NCI-H1694 (cell line): ENCODE measurements at regions not wholly inside any gene's neighbourhood (a gene's known extent, or its start where the extent isn't known, plus 50 kb on each side); places are given as distances from the start of the nearest gene placed in this dataset.
A peak's percentile ranks its signal among the peaks of the same experiment; 100 is the strongest.

ENCODE experiments used
- DNase-seq: peaks from one replicate; lab custom pipeline; 2025; lab: John Stamatoyannopoulos, UW

DNA sequence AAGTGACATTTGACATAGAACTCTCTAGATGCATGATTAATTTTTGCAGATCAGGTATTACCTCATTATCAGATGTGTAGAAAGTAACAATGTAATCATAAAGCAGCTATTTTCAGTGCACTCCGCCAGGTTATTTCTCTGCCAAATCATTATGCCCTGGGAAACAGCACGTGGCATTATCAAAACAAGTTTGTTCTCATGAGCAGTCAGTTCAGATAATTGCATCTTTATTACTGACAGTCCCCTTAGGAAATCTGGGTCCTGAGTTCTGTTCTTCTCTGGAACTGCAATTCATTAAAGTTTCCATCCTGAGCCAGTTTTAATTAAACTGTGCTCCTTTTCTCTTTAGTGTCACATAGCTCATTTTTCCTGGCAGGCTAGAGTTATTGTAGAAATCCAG, 94.7 kb upstream of the KRR1 start:
- DNase-seq = no peak

DNA sequence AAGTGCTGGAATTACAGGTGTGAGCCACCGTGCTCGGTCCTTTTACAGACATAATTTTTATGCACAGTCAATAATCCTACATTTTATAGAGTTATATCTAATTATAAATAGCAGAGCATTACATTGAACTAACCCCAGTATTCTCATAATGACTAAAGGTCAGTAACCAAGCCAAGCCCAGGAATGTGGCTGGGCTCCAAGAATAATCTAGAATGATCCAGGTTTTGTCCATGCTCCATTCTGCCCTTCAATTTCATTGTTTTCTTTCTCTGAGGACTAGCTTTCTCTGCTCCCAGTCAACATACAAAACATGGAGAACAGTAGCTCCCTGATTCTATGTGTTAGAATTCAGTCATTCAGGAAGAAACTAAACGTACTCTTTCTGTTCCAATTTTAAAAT, 92.1 kb upstream of the KRR1 start:
- DNase-seq = no peak

DNA sequence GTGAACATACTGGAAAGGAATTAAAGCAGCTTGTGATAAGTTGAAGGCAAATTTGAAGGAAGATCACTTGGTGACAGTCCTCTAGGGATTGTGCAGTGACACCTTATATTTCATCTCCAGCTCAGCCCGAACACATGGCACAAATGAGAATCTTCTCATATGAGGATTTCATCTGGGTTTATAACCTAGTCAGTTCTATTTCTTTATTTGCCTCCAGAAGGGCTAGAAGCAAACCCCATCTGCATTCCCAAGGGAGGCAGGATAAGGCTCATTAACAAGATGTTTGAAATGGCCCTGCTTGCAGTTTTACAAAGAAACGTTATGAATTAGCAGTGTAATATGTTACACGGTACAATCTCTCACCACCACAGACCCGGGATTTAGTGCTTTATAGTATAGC, 90.7 kb upstream of the KRR1 start:
- no peak for DNase-seq

DNA sequence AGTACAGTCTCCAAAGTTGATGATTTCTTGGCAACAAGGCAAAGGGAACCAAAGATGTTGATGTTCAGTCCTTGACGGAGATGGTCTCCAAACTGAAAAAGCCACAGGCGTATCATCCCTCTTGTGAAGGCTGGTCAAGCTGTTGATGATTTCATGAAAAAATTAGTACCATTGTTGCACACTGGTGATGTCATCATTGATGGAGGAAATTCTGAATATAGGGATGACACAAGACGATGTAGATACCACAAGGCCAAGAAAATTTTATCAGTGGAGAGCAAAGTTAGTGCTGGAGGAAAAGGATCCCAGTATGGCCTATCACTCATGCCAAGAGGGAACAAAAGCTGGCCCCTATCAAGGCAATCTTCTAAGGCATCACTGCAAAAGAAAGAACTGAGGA, 88.7 kb upstream of the KRR1 start:
- DNase-seq = no peak

DNA sequence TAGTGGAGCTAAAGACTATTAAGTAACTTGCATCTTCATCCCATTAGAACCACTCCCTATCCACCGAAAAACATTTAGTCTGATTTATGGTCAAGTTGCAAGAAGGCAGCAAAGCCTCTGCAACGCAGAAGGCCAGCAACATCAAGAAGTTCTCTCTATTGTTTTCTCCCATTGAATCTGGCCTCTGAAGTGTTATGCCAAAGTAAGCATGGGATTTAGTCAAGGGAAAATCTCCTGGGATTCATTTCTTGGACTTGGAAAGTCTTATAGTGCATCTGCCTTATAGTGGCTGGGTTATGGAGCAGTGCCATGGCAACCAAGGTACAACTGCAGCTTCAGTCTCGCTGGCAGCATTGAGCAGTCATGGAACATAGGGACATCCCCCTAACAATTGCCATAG, 87.7 kb upstream of the KRR1 start:
- DNase-seq = no peak

DNA sequence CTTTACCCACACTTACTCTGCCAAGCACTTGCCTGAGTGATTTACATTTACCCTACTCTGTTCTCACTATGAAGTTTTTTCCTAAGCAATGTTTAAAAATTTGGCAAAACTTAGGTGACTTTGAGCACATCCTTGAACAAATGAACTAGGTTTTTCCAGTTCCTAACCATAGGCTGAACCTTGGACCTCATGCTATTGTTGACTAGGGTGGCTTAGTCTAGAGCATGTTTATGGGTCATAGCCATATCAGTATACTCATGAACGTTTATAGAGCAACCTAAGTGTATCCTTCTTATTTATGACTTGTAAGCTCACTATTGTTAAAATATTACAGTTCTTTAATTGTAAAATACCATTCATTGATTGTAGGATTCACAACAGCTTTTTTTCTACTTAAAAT, 85.0 kb upstream of the KRR1 start:
- DNase-seq = no peak

DNA sequence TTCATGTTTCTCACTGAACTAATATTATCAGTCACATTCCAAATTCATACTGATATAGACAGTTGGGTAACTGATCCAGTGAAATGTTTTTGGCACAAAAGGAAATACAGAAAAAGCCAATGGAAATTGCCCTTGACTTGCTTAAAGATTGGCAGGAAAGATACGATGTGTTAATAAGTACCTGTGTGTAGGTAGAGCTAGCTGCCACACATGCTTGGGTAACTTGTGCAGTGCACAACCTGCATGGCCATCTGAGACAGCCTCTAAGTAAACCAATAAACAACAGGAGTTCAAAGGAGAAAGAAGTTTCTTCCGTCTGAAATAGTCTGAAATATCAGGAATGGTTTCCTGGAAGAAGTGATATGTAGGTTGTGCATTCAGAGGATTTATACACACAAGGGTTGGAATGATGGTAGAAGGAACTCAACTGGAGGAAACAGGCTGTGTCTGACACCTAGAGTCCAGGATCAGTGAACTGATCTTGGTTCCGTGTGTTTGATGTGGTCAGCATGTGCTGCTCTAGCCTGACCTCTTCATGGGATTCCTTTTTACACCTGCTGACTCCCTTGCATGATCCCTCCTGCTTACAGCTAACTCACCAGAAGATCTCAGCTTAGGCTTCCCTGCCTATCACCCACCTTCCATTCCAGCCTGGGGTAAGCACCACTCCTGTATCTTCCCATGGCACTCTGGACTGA, 81.4 kb upstream of the KRR1 start:
- DNase-seq = no peak

DNA sequence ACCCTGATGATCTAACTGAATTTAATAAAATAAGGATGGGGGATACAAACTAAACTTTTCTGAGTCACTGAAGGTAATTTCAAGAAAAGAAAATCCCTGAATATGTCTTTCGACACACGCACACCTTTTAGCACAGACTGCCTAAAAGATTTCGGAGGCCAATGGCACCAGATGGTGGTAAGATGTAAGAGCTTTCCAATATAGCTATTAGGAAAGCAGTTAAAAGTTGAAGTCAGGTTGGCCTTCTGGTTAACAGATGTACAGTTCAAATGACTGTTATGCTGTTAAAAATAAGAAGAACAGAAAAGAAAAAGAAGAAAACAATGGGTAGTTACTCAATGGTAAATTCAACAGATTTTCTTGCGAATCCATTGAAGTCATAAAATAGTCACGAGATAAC, 80.7 kb upstream of the KRR1 start:
- DNase-seq = peak; percentile 66

DNA sequence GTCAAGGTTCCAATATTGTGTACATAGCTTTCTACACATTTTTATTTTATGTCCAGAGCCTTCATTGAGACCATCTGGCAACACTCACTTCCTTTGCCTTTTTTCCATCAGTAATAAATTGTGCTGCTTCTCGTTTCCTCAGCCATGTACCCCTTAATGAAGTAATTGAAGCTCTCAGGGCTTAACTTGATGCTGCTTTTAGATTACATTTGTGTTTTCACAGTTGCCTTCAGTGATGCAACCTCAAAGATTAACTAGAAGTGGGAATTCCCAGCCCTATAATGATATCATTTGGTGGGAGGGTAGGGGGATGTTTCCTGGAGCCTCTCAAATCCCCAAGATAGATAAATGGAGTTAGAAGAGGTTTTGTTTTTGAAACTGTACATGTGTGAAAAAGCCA, 80.2 kb upstream of the KRR1 start:
- peak; percentile 54 for DNase-seq

DNA sequence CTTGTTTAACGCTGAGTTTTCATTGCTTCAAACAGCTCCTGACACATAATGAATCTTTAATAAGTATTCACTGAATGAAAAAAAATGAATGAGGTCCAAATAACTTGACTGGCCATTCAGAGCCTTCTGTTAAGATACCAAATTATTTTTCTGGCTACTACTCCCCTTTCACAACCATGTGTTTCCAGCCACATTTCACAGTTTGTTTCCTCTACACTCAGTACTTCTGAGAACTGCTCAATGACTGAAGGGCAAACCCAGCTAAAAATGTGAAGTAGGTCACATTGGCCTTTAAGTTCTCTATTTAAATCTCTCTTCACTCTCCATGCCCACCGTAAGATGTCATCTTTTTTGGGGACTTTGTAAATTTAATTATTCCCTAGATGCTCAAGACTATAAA, 78.4 kb upstream of the KRR1 start:
- DNase-seq = no peak

DNA sequence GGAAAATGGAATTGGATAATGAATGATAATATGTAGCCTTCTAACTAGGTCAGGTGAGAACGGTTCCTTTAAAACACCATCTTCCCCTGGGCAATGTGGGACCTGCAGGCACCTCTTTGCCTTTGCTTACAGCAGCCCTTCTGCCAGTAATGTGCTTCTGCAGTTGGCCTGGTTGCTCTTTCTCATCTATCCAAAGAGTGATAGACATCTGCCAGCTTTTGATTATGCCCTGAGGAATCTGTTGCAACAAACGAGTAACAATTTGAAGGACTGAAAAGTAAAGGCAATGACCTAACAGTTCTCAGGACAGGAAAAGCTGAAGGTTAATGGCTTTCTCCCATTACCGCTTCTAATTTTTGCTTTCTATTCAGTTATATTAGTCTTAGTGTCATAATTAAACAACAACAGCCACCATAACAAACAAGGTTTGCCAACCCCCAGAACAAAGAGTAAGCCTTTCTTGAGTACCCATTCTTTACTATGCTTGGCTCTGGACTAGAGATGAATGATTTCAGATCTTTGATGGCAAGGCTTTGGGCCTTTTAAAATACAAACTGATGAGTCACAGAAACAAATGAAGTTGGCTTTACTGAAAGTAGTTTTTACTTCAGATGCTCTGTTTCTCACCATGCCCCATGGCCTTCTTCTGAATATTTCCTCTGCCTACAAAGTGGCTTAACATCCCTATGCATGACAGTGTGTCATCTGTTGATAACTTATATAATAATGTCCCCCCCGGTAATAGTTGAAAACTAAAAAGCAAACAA, 76.1 kb upstream of the KRR1 start:
- DNase-seq = no peak

DNA sequence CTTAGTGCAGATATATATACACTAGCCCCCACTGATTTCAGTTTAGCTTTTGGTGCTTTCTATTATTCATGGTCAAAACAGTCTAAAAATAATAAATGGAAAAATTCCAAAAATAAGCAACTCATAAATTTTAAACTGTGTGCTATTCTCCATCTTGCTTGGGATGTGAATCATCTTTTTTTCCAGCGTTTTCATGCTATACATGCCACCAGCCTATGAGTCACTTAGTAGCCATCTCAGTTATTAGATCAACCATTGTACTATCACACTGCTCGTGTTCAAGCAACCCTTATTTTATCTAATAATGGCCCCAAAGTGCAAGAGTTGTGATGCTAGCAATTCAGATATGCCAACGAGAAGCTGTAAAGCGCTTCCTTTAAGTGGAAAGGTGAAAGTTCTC, 73.9 kb upstream of the KRR1 start:
- DNase-seq = no peak

DNA sequence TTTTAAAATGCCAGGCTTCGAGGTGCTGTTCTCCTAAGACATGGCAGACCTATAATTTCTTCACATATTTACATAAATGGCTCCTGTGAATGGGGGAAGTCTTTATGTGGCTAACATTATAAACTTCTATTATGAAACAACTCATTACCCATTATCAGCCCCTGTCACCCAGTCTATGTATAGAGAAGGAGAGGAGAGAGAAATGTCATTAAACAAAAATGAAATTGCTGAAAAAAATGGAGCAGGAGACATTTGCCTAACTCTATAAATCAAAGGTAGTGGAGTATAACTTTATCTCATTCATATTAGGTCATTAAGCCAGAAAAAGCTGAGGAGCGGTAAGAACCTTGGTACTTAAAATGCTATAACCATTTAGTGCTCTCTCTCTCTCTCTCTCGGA, 71.9 kb upstream of the KRR1 start:
- no peak for DNase-seq

DNA sequence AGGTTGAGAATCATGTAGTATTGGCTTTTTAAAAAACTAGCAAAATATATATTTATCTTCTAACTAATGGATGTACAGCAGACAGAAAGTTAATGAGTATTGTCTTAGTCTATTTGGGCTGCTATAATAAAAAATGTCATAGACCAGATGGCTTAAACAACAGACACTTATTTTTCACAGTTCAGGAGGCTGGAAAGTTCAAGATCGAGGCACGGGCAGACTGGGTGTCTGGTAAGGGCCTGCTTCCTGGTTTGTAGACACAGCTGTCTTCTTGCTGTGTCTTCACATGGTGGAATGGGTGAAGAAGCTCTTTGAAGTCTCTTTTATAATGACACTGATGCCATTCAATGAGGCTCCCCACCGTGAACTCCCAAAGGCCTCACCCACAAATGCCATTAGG, 70.1 kb upstream of the KRR1 start:
- DNase-seq = no peak

DNA sequence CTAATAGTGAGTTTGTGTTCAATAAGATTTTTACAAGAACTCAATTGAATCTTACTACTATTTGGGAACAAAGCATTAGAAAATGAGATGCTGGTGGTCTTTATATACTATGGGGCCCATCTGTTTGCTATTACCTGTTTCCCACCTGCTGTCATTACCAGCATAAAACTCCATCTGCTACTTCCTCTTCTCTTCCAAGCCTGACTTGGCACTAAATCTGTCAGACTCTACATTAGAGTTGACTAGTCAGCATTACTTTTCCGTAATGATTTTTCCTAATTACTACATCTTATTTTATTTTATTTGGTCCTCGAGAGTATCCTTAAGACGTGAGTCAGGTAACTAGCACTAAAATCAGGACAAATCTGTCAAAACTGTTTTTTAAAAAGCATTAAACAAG, 68.1 kb upstream of the KRR1 start:
- DNase-seq = peak; percentile 49

DNA sequence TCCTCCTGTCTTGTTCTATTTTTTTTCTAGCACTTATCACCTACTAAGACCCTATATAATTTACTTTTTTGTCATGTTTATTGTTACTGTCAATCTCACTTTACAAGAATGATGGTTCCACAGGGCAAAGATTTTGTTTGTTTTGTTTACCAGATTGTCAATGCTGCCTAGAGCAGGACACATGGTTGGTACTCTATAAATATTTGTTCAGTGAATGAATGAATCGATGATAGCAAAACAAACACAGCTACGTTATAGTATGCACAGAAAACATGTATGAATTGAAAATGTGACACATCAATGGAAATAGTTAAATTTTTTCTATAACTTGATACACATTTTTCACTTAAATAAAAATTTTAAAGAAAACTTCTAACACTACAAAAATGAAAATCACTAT, 67.1 kb upstream of the KRR1 start:
- DNase-seq = no peak

DNA sequence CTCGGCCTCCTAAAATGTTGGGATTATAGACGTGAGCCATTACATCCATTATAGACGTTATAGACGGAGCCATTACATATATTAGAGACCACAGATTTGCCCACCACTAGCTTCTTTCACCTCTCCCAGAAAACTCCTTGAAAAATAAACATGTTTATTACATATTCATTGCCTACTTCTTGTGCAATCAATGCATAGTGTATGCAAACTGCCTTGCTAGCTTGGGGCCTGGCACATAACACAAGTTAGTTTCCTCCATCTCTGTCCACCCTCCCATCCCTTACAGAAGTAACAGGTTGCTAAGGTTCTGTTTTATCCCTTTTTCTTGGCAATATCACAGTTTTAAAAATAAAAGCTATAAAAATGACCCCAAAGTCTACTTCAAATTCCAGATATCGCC, 66.4 kb upstream of the KRR1 start:
- no peak for DNase-seq

DNA sequence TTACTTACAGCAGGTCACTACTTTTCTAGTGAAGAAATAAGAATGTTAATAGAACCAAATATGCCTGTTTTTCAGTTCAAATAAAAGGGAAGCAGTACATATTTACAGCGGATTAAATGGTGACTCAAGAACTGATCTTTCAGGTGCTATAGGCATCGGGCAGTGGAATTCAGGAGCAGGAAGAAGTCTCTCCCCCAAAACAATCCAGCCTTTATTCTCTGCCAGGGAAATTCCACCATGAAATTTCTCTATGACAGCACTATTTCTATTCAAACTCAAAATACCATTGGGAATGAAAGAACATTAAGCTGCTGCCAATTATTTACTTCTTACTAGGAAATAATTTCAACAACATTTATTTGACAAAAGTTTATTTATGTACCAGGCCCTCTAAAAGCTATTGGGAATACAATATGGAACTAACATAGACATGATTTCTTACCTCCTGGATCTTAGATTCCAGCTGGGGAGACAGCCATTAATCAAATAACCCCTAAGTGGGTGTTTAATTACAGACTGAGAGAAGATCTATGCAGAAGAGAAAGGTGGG, 60.3 kb upstream of the KRR1 start:
- no peak for DNase-seq

DNA sequence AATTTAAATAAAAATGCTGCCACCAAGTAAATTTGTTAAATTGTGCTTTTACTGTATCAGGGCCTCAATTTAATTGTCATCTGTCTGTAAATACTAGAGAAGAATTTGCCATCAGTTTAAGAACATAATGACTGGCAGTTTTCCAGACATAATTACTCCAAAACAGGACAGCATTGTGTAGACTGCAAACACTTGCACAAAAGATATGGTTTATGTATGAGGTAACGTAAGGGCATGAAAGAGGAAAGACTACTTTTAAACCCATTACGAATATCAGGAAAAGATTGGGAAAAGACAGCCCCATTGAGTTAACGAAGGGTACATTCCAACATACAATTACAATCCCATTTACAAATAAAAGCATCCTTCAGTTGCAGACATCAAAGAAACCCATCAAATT, 59.8 kb upstream of the KRR1 start:
- DNase-seq = no peak

DNA sequence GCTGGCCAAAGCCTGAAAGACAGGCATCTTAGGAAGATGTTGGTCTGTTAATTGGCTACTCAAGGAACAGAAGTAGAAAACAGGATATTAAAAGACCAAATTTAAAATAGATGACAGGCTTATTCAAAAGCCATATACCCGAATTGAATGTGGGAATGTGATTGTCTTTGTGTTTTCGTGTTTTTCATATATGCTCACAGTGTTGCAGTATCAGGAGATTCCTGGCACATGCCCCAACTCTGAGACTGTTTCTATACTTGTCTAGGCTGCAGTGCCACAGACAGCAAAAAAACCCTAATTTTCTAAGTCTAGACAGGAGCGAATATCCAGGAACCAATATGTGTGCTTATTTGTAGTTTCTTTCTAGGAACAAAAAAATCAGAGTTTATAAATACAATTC, 57.4 kb upstream of the KRR1 start:
- DNase-seq = no peak

DNA sequence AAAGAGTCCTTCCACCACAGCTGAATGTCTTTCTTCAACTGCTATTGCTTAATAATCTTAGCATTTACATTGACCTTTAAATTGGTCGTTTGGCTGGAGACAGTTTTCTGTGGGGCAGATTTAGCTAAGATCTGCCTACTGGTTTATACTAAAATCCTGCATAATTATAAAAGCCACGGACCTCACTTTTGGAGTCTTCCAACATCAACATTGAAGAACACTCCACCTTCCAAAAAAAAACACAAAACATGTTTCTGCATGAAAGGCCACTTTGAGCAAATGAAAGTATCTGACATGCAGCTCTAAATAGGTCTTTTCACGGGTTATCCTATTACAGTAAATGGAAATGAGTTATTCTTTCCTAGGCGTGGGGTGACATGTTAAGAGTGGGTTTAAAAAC, 57.0 kb upstream of the KRR1 start:
- no peak for DNase-seq

DNA sequence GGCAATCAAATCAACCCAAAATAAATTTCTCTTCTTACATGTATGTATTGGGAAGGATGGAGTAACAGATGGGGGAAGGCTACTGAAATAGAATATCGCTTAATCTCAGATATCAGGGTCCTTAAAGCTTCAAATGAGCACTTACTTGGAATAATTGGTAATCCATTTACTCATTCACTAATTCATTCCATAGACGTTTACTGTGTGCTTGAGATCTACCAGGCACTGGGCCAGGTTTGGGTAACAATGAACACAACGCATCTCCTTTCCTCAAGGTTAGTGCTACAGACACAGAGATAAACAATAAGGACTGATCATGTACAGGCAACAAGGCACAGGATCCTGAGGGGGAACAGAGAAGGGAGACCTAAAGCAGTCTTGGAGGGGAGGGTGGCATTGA, 54.4 kb upstream of the KRR1 start:
- no peak for DNase-seq

DNA sequence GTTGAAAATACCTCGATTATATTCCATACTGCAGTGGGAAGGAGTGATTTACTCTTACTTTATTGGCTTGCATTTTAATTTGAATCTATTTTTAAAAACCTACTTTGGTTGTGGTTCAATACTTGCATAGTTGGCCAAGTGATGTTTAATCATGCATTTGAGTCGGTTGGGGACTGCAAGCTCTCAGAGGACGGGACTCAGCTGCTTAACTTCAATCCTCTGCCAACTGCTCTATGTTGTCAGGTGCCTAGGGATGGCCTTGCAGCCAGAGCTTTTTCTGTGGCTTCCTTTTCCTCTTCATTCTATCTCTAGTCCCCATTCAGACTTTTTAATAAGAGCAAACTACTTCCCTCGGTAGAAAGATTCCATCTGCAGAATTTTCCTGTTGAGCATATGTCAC, 53.4 kb upstream of the KRR1 start:
- no peak for DNase-seq

DNA sequence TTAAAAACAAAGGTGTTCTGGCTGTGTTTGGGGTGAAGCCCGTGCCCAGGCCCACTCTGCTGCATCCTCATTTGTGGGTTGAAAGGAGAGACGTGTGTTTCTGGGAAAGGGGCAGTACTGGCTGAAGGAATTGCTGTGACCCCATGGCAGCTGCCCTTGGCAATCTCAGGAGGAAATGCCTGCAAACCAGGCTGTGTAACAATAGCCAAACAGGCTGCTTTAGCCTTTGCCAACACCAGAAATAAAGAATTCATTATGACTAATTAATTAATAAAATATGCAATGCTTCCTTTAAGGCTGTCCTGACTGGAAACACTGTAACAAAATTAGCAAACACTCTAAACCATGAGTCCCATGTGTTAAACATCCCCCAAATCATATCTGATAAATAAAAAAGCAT, 53.0 kb upstream of the KRR1 start:
- DNase-seq = no peak
